ENCODE measurements at regions not wholly inside any gene's neighbourhood (a gene's known extent, or its start where the extent isn't known, plus 50 kb on each side); places are given as distances from the start of the nearest gene placed in this dataset.
"Not testable (repeated sequence)": the region's sequence is repeated elsewhere in the genome, so short reads cannot be mapped to it uniquely, and the experiment has no call there.

DNA sequence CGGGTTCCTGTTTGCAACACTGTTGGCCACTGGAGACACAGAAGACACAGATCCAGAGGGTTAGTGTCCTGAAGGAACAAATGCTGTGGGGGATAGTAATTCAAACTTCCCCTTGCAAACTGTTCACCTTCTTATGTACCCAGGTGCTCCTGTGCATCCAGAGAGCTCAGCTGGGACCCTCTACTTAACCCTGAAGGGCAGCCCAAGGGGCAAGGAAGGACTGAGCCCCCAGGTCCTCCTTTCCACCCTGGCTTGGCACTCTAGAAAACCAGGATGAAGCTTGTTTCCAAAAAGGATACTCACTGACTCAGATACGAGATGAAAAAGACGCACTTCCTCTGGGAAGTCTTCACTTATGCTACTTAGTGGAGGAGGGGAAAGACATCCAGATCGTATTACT lies 78.2 kb upstream of the TNK2 start:
- TF ChIP-seq, protein P1, sequence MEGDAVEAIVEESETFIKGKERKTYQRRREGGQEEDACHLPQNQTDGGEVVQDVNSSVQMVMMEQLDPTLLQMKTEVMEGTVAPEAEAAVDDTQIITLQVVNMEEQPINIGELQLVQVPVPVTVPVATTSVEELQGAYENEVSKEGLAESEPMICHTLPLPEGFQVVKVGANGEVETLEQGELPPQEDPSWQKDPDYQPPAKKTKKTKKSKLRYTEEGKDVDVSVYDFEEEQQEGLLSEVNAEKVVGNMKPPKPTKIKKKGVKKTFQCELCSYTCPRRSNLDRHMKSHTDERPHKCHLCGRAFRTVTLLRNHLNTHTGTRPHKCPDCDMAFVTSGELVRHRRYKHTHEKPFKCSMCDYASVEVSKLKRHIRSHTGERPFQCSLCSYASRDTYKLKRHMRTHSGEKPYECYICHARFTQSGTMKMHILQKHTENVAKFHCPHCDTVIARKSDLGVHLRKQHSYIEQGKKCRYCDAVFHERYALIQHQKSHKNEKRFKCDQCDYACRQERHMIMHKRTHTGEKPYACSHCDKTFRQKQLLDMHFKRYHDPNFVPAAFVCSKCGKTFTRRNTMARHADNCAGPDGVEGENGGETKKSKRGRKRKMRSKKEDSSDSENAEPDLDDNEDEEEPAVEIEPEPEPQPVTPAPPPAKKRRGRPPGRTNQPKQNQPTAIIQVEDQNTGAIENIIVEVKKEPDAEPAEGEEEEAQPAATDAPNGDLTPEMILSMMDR (IDR thresholded peaks at IDR 0.05; ENCODE audit: control extremely low read depth in 1 of 3, insufficient read depth in 1 of 3, low read depth in 1 of 3, low read length in 3 of 3): not testable (repeated sequence)
- not testable (repeated sequence) for TF ChIP-seq CREB1 (IDR thresholded peaks at IDR 0.05); RAD21 (IDR thresholded peaks at IDR 0.05 in 1 of 2, conservative IDR thresholded peaks at IDR 0.05 in 1 of 2; ENCODE audit: low read depth in 2 of 2, low read length in 2 of 2); YY1 (IDR thresholded peaks at IDR 0.05; ENCODE audit: low read depth, low read length); TAF1 (IDR thresholded peaks at IDR 0.05; ENCODE audit: low read depth, low read length); ZNF274 (IDR thresholded peaks at IDR 0.05; ENCODE audit: borderline replicate concordance, extremely low read depth, low read length); EZH2 (IDR thresholded peaks at IDR 0.05; ENCODE audit: low read depth, low read length, severe bottlenecking); EP300 (IDR thresholded peaks at IDR 0.05; ENCODE audit: borderline replicate concordance in 1 of 2, low read depth in 2 of 2, low read length in 2 of 2); SUZ12 (IDR thresholded peaks at IDR 0.05; ENCODE audit: low read length); CHD2 (IDR thresholded peaks at IDR 0.05; ENCODE audit: low read length); POLR2A (IDR thresholded peaks at IDR 0.05; ENCODE audit: control extremely low read depth in 1 of 2, low read depth in 2 of 2, low read length in 2 of 2)
- TF ChIP-seq, protein P2, sequence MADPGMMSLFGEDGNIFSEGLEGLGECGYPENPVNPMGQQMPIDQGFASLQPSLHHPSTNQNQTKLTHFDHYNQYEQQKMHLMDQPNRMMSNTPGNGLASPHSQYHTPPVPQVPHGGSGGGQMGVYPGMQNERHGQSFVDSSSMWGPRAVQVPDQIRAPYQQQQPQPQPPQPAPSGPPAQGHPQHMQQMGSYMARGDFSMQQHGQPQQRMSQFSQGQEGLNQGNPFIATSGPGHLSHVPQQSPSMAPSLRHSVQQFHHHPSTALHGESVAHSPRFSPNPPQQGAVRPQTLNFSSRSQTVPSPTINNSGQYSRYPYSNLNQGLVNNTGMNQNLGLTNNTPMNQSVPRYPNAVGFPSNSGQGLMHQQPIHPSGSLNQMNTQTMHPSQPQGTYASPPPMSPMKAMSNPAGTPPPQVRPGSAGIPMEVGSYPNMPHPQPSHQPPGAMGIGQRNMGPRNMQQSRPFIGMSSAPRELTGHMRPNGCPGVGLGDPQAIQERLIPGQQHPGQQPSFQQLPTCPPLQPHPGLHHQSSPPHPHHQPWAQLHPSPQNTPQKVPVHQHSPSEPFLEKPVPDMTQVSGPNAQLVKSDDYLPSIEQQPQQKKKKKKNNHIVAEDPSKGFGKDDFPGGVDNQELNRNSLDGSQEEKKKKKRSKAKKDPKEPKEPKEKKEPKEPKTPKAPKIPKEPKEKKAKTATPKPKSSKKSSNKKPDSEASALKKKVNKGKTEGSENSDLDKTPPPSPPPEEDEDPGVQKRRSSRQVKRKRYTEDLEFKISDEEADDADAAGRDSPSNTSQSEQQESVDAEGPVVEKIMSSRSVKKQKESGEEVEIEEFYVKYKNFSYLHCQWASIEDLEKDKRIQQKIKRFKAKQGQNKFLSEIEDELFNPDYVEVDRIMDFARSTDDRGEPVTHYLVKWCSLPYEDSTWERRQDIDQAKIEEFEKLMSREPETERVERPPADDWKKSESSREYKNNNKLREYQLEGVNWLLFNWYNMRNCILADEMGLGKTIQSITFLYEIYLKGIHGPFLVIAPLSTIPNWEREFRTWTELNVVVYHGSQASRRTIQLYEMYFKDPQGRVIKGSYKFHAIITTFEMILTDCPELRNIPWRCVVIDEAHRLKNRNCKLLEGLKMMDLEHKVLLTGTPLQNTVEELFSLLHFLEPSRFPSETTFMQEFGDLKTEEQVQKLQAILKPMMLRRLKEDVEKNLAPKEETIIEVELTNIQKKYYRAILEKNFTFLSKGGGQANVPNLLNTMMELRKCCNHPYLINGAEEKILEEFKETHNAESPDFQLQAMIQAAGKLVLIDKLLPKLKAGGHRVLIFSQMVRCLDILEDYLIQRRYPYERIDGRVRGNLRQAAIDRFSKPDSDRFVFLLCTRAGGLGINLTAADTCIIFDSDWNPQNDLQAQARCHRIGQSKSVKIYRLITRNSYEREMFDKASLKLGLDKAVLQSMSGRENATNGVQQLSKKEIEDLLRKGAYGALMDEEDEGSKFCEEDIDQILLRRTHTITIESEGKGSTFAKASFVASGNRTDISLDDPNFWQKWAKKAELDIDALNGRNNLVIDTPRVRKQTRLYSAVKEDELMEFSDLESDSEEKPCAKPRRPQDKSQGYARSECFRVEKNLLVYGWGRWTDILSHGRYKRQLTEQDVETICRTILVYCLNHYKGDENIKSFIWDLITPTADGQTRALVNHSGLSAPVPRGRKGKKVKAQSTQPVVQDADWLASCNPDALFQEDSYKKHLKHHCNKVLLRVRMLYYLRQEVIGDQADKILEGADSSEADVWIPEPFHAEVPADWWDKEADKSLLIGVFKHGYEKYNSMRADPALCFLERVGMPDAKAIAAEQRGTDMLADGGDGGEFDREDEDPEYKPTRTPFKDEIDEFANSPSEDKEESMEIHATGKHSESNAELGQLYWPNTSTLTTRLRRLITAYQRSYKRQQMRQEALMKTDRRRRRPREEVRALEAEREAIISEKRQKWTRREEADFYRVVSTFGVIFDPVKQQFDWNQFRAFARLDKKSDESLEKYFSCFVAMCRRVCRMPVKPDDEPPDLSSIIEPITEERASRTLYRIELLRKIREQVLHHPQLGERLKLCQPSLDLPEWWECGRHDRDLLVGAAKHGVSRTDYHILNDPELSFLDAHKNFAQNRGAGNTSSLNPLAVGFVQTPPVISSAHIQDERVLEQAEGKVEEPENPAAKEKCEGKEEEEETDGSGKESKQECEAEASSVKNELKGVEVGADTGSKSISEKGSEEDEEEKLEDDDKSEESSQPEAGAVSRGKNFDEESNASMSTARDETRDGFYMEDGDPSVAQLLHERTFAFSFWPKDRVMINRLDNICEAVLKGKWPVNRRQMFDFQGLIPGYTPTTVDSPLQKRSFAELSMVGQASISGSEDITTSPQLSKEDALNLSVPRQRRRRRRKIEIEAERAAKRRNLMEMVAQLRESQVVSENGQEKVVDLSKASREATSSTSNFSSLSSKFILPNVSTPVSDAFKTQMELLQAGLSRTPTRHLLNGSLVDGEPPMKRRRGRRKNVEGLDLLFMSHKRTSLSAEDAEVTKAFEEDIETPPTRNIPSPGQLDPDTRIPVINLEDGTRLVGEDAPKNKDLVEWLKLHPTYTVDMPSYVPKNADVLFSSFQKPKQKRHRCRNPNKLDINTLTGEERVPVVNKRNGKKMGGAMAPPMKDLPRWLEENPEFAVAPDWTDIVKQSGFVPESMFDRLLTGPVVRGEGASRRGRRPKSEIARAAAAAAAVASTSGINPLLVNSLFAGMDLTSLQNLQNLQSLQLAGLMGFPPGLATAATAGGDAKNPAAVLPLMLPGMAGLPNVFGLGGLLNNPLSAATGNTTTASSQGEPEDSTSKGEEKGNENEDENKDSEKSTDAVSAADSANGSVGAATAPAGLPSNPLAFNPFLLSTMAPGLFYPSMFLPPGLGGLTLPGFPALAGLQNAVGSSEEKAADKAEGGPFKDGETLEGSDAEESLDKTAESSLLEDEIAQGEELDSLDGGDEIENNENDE (IDR thresholded peaks at IDR 0.05; ENCODE audit: insufficient replicate concordance, low read length): not testable (repeated sequence)
- TF ChIP-seq, protein P3, sequence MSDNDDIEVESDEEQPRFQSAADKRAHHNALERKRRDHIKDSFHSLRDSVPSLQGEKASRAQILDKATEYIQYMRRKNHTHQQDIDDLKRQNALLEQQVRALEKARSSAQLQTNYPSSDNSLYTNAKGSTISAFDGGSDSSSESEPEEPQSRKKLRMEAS (IDR thresholded peaks at IDR 0.05): not testable (repeated sequence)

All from H1 (cell line).